PC-9 (cell line): ENCODE measurements at regions not wholly inside any gene's neighbourhood (a gene's known extent, or its start where the extent isn't known, plus 50 kb on each side); places are given as distances from the start of the nearest gene placed in this dataset.

Experiments used
- BruUV-seq: library from RNA; stranded (reverse); fragments of 400-500 nt; replicated peaks from 2 replicates; lab custom pipeline; 2021; lab: Mats Ljungman, UMichigan
- CTCF ChIA-PET: fragments of 300-600 bp; sonication (Branson Sonifier 250); formaldehyde crosslinking; loops from one replicate; lab custom pipeline; 2022; ENCODE audit warnings: antibody characterized with exemption; lab: Charles Lee
- POLR2A ChIA-PET: fragments of 300-600 bp; sonication (Branson Sonifier 250); formaldehyde crosslinking; loops from one replicate; lab custom pipeline; 2022; ENCODE audit warnings: antibody characterized with exemption; ENCODE audit not compliant: unreplicated experiment; lab: Charles Lee
- DNase-seq, 2 experiments: peaks; one replicate each; pipeline versions ENCODE4 v3.0.0 to v3.0.0-alpha.2; 2015 to 2022; ENCODE audit warnings: mixed read lengths in 1 of 2
- H2AFZ ChIP-seq: fragments of 200-600 bp; sonication (generic); 2 replicates; pipeline ENCODE4 v1.8.1; 2017; ENCODE audit warnings: antibody characterized with exemption
- H3F3A ChIP-seq: fragments of 200-600 bp; sonication (generic); 2 replicates; pipeline ENCODE4 v1.8.1; 2017; ENCODE audit warnings: antibody characterized with exemption, mild to moderate bottlenecking, low read depth; ENCODE audit not compliant: insufficient read depth
- H3K27ac ChIP-seq: fragments of 200-600 bp; sonication (generic); 2 replicates; pipeline ENCODE4 v1.6.1; 2016; ENCODE audit warnings: mixed run types
- H3K27me3 ChIP-seq: fragments of 200-600 bp; sonication (generic); 2 replicates; pipeline ENCODE4 v1.6.1; 2016; ENCODE audit warnings: low read depth, mixed run types; ENCODE audit not compliant: insufficient read depth
- H3K36me3 ChIP-seq: fragments of 200-600 bp; sonication (generic); 2 replicates; pipeline ENCODE4 v1.6.1; 2016; ENCODE audit warnings: low read depth, mixed run types
- H3K4me1 ChIP-seq: fragments of 200-600 bp; sonication (generic); replicated peaks from 2 replicates; pipeline ENCODE4 v1.6.1; 2016; ENCODE audit warnings: mixed run types; ENCODE audit not compliant: insufficient read depth
- H3K4me2 ChIP-seq: fragments of 200-600 bp; sonication (generic); 2 replicates; pipeline ENCODE4 v1.6.1; 2017; ENCODE audit warnings: mixed run types
- H3K4me3 ChIP-seq: fragments of 200-600 bp; sonication (generic); 2 replicates; pipeline ENCODE4 v1.6.1; 2016; ENCODE audit warnings: mixed run types
- H3K79me2 ChIP-seq: fragments of 200-600 bp; sonication (generic); 2 replicates; pipeline ENCODE4 v1.6.1; 2017; ENCODE audit warnings: low read depth, mixed run types
- H3K9me2 ChIP-seq: fragments of 200-600 bp; sonication (generic); 2 replicates; pipeline ENCODE4 v1.8.1; 2017; ENCODE audit warnings: mild to moderate bottlenecking; ENCODE audit not compliant: insufficient read depth
- H3K9me3 ChIP-seq: fragments of 200-600 bp; sonication (generic); 2 replicates; pipeline ENCODE4 v1.8.1; 2016; ENCODE audit warnings: low read depth; ENCODE audit not compliant: insufficient read depth
- H4K20me1 ChIP-seq: fragments of 200-600 bp; sonication (generic); 2 replicates; pipeline ENCODE4 v1.8.1; 2017; ENCODE audit not compliant: insufficient read depth
- EZH2 ChIP-seq: fragments of 200-600 bp; sonication (generic); IDR thresholded peaks from 2 replicates; pipeline ENCODE4 v1.8.0; 2017; ENCODE audit warnings: antibody characterized with exemption, low read depth
- intact Hi-C: fragments of 100-400 bp; cut with micrococcal nuclease; formaldehyde crosslinking; loops from one replicate; pipeline ENCODE4 v1.10.0; 2022; ENCODE audit not compliant: unreplicated experiment
- TF ChIP-seq, protein P1 (sequence below): fragments of 200-600 bp; sonication (generic); conservative IDR thresholded peaks from 2 replicates; pipeline ENCODE4 v1.6.1; 2017; ENCODE audit warnings: mixed run types, antibody characterized with exemption, mild to moderate bottlenecking, moderate library complexity

DNA sequence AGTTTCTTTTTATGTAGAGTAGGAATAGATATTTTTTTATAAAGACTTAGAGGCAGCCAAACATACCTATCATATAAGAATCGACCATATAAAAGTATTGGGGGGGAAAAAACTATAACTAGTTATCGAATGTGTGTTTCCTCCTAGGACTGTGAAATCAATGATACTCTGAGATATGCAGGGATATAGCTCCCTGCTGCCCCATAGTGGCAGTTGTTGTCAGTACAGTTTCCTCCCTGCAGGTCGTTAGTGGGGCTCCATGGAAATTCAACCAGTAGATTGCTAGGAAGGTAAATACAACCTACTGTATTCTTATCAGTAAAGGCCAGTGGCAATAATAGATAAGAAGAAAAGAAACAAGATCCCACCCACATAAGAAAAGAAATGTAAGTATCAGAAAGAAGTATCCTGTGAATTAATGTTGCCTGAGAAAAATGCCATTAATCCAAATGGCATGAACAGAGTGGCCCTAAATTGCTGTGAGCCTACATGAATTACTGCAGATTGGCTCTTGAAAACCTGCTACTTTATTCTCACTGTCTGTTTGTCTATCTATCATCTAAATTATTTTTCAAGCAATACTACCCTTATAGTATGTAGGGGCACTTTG, 136.9 kb upstream of the FBN2 start:
- Histone ChIP-seq H3F3A (no peaks in the 10 kb centered on the region), H3K4me1 (no peaks in the 10 kb centered on the region), H2AFZ (no peak overlapping the region), H3K9me2 (no peaks in the 10 kb centered on the region), H3K9me3 (no peaks in the 10 kb centered on the region), H3K4me3 (no peak overlapping the region), H3K4me2 (no peak overlapping the region), H3K27ac (no peak overlapping the region), H3K79me2 (no peaks in the 10 kb centered on the region), H3K36me3 (no peaks in the 10 kb centered on the region), H4K20me1 (no peaks in the 10 kb centered on the region), H3K27me3 (no peaks in the 10 kb centered on the region)
- no TSS peak for BruUV-seq
- ChIA-PET CTCF (no interaction called here), POLR2A (no interaction called here)
- peak in 1 of 2 experiments; percentile 37 for DNase-seq
- intact Hi-C loops = loop anchor here (1.0 to 10.0 kb wide), 2 partner anchors 462 to 1110 kb away; no protein-coding TSS in a partner anchor
- no peak for TF ChIP-seq EZH2
- TF ChIP-seq, protein P1, sequence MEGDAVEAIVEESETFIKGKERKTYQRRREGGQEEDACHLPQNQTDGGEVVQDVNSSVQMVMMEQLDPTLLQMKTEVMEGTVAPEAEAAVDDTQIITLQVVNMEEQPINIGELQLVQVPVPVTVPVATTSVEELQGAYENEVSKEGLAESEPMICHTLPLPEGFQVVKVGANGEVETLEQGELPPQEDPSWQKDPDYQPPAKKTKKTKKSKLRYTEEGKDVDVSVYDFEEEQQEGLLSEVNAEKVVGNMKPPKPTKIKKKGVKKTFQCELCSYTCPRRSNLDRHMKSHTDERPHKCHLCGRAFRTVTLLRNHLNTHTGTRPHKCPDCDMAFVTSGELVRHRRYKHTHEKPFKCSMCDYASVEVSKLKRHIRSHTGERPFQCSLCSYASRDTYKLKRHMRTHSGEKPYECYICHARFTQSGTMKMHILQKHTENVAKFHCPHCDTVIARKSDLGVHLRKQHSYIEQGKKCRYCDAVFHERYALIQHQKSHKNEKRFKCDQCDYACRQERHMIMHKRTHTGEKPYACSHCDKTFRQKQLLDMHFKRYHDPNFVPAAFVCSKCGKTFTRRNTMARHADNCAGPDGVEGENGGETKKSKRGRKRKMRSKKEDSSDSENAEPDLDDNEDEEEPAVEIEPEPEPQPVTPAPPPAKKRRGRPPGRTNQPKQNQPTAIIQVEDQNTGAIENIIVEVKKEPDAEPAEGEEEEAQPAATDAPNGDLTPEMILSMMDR = peak; percentile 71

DNA sequence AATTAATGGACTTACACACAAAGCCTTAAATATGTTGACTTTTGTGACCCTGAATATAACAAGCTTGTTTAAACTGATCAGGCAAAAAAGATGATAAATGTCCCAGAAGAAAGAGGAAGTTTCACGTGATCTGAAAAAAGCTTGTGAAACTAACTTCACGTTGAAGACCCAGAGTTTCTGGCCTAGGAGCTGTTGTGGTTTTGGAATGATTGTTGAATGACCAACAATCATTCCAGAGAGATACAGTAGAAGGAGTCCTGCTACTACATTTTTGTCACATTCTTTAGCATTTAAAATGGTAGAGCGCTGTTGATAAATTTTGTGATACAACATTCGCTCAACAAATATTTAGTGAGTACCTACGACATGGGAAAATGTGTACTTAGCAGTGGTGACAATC, 143.1 kb upstream of the FBN2 start:
- Histone ChIP-seq H4K20me1 (no peaks in the 10 kb centered on the region), H2AFZ (no peak overlapping the region), H3K4me3 (no peak overlapping the region), H3K9me2 (no peaks in the 10 kb centered on the region; the same call in 1 of the 2 replicates), H3K36me3 (no peaks in the 10 kb centered on the region), H3K9me3 (no peaks in the 10 kb centered on the region), H3K27me3 (no peaks in the 10 kb centered on the region), H3F3A (no peaks in the 10 kb centered on the region), H3K79me2 (no peaks in the 10 kb centered on the region), H3K27ac (no peak overlapping the region), H3K4me2 (no peak overlapping the region), H3K4me1 (peaks cover 13% of the 10 kb centered on the region)
- TF ChIP-seq, protein P1 = no peak
- no peak for TF ChIP-seq EZH2
- BruUV-seq = no TSS peak
- ChIA-PET POLR2A (no interaction called here), CTCF (no interaction called here)
- intact Hi-C loops = no loop called here
- DNase-seq = no peak

DNA sequence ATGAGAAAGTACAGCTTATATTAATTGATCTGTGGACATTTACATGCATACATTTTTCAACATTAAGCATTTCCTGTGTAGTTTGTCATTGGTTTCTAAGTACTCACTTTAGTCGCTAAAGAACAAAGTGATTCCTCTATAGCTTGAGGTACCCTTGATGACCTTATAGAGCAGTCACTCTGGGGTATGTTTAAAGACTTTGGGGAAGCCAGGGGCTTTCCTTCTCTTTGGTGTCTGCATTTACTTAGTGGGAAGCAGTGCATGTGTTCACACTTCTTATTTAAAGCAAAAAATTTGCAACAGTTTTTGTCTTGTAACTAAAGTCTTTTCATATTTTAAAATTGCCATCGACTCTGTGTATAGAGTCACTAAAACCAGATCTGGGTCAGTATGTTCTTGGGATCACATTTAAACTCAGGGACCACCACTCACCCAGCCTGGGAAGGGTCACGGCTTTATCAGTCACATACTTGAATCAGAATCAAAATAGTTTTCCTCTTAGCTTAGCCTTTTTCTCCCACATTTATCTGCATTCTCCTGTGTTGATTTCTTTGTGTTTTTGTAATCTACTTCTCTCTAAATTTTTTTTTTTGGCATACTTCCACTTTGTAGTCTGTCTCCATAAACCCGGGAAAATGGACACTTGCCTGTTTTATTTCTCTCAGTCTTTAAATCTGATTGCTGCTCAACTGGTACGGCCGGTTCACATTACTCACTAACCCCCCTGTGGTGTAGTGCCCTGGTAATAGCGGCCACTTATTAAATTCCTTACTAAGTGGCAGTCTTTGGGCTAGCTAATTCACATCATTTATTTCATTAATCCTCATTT, 143.9 kb upstream of the FBN2 start:
- no peaks in the 10 kb centered on the region for H3K9me3 ChIP-seq
- no peaks in the 10 kb centered on the region; the same call in 1 of the 2 replicates for H3K9me2 ChIP-seq
- no peak overlapping the region for H3K4me3 ChIP-seq
- peak; percentile 32 to 63 for DNase-seq
- no peaks in the 10 kb centered on the region for H4K20me1 ChIP-seq
- H3K4me1 ChIP-seq = peaks cover 13% of the 10 kb centered on the region
- H3F3A ChIP-seq = no peaks in the 10 kb centered on the region
- ChIA-PET POLR2A (no interaction called here), CTCF (no interaction called here)
- peak overlapping the region; percentile 38 for H3K4me2 ChIP-seq
- H3K27me3 ChIP-seq = no peaks in the 10 kb centered on the region
- BruUV-seq = no TSS peak
- H3K79me2 ChIP-seq = no peaks in the 10 kb centered on the region
- intact Hi-C loops = loop anchor here (2.0 kb wide), 1 partner anchor 13 kb away; no protein-coding TSS in a partner anchor
- no peaks in the 10 kb centered on the region for H3K36me3 ChIP-seq
- TF ChIP-seq, protein P1 = no peak
- no peak for TF ChIP-seq EZH2
- H3K27ac ChIP-seq = no peak overlapping the region
- no peak overlapping the region for H2AFZ ChIP-seq
